HTR-8/SVneo (cell line): ENCODE measurements at regions not wholly inside any gene's neighbourhood (a gene's known extent, or its start where the extent isn't known, plus 50 kb on each side); places are given as distances from the start of the nearest gene placed in this dataset.
A peak's percentile ranks its signal among the peaks of the same experiment; 100 is the strongest.

Experiments
- DNase-seq: peaks from one replicate; pipeline ENCODE4 v3.0.0; 2011; ENCODE audit warnings: low spot score, mixed read lengths; ENCODE audit not compliant: insufficient read length
- FAIRE-seq: peaks from 2 replicates; lab custom pipeline; 2011; peaks lifted over from hg19 to GRCh38; lab: Jason Lieb, UNC

DNA sequence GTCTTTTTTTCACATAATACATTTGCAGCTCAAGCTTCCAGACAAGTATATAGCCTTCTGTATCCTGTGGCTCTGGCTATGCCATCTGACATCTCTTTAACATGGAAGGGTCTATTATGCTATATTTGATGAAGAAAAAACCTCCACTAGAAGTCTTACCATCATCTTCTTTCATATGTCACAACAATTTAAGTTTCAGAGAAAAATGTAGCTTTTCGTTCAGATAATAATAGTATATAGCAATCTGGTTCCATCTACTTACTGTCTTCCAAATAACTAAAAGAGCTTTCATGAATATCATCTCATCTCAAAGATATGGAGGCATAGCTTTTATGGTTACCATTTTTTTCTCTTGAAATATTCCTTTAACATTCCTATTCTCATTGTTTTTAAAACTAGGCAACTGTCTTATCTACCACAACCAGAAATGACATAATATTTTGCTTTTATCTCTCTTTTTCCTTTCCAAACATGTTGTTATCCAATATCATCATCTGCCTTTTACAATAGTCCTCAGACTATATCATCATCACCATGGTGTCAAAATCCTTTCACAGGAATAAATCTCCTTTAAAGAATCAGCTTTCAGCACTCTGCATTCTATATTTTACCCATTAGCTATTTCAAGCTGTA is 1005.1 kb downstream of the PDHA2 start:
- DNase-seq (no peak), FAIRE-seq (no peak)

DNA sequence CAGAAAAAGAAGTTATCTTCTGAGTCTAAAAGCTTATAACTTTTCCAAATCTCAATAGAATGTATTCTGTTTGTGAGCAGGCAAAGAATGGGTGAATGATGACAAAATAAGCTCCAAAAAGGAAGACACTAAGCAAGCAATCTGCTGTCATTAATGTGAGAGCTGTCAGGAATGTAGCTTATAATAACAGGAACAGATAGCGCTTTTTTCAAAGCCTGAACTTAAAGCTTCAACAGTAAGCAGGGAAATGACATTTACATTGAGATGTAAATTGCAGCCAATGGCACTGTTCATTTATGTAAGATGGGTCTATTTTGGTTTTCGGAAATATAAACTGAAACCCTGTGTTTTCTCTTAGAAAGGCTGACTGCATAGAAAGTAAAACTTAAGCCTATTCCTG is 1005.9 kb downstream of the PDHA2 start:
- DNase-seq (no peak), FAIRE-seq (no peak)

DNA sequence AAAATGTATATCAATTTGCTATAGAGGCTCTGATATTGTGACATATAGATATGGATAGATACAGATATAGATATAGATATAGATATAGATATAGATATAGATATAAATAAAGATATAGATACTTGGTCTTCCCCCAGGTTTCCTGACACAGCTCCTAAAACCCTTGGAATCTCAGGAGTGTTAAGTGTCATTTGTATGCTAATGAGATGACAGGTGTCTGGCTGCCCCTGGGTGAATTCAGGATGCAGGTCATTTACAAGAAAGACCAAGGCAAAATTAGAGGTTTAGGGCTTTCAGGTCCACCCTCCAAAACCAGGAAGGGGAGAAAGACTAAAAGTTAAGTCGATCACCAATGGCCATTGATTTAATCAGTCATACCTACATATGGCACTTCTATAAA is 1034.8 kb downstream of the PDHA2 start:
- DNase-seq, result no peak
- no peak for FAIRE-seq

DNA sequence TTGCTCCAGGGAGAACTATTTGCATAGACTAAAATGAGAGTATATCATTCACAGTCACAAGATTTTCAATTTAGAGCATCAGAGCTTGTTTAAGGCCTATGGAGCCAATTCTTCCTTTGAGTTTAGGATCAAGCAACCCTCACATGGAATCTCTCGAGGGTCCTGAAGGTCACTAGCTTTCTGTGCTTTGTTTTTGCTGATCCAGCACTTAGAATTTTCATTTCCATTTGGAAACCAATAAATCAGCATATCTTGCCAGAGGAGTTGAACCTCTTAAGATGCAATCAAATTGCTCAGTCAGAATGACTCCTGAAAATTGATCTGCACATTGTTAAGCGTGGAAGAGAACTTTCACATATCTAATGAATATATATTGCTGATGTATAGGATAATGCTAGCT is 1039.6 kb downstream of the PDHA2 start:
- no peak for FAIRE-seq
- no peak for DNase-seq

GRCh38 chr4:96887857-96888256 is 1048.0 kb downstream of the PDHA2 start:
- FAIRE-seq, result no peak
- no peak for DNase-seq

GRCh38 chr4:96894621-96895020 is 1054.7 kb downstream of the PDHA2 start:
- no peak for DNase-seq
- no peak for FAIRE-seq

DNA sequence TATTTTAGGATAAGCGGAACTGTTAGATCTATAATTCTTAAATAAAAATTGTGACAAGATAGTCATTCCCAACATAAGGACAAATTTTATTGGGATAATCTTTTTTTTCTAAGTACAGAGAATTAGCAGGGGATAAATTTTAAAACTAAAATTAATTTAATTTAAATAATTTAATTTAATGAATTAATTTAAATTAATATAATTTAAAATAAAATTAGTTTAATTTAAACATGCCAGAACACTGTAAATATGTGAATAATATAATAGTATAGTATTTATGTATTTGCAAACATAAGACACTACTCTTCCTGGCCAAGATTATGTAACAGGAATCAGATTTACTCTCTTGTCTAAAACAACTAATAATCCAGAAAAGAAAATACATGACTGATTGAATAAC is 1055.9 kb downstream of the PDHA2 start:
- DNase-seq (no peak), FAIRE-seq (no peak)

DNA sequence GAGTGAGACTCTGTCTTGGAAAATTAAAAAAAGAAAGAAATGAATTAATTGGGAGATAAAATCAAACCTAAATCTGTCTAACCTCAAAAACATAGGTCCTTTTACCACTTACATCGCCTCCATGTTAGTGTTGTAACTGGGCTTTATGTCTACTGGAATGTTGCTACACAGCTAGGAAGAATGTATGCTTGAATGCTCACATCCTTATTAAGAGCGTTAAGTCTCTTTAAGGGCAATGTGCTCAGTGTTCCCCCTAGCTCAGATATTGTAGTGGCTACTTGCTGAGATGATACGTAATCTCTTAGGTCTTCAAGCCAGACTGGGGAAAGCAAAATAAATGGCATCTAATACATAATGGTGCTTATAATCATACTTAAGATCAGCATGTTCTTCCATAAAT is 1072.8 kb downstream of the PDHA2 start:
- no peak for DNase-seq
- FAIRE-seq, result no peak

DNA sequence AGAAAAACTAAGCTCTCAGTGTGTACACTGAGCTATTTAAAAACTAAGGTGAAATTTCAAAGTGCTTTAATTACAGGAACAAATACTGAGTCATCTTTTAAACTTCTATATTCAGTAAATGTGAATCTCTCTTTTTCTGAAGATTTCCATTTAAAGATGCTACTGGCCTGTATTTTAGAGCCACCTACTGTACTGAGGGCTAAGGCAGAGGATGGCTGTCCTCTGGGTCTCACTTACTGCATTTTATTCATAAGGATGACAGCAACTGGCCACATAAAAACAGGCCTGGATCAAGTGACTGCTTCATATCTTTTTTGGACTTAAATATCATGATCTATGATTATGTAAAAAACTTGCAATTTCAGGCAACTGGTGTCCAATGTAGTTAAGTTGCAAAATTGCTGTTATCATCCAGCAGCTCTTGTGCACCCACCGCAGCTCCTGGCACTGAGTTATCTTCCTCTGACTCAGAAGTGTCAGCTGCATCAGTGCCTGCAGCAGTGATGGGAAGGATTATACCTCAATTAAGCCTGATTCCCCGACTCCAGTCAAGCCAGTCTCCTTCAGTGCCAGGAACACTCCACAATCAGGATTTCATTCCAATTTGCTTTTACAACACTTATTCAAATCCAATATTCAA is 1073.7 kb downstream of the PDHA2 start:
- DNase-seq (peak; percentile 2), FAIRE-seq (no peak)

DNA sequence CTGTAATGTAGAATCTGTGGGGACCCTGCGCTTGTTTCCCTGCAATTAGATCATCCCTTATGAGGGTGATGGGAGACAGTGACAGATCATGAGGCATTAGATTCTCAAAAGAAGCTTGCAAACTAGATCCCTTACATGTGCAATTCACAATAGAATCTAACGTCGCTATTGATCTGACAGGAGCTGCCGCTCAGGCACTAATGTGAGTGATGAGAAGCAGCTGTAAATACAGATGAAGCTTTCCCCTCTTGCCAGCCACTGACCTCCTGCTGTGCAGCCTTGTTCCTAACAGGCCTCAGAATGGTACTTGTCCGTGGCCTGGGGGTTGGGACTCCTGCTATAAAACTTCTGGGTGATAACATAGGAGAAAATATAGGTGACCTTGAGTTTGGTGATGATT is 1076.8 kb downstream of the PDHA2 start:
- FAIRE-seq (no peak), DNase-seq (no peak)

- no peak for DNase-seq
- no peak for FAIRE-seq
These were observed 1097.0 kb downstream of the PDHA2 start for GRCh38 chr4:96936886-96937285.

GRCh38 chr4:96946552-96946951 is 1106.7 kb downstream of the PDHA2 start:
- DNase-seq (no peak), FAIRE-seq (no peak)

GRCh38 chr4:96952610-96953009 is 1112.7 kb downstream of the PDHA2 start:
- no peak for DNase-seq
- FAIRE-seq, result no peak

GRCh38 chr4:96955226-96955625 is 1115.3 kb downstream of the PDHA2 start:
- FAIRE-seq (no peak), DNase-seq (no peak)

DNA sequence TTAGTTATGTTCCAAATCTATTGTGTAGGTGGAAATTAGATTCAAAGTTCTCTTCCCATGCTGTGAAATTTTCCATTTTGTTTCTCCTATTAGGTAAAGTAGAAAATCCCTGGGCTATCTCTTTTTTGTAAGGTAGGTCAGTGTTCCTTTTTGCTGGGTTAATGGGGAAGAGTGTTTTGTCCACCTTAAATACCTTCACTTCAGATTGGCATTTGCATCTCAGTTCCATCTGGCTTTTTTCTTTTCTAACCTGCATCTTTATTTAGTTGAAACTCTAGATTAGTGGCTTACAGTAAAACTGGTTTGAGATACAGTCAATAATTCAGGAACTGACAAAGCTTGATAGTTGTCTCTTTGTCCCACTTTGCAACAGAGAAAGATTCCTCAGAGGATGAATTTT is 1115.8 kb downstream of the PDHA2 start:
- DNase-seq (no peak), FAIRE-seq (no peak)

DNA sequence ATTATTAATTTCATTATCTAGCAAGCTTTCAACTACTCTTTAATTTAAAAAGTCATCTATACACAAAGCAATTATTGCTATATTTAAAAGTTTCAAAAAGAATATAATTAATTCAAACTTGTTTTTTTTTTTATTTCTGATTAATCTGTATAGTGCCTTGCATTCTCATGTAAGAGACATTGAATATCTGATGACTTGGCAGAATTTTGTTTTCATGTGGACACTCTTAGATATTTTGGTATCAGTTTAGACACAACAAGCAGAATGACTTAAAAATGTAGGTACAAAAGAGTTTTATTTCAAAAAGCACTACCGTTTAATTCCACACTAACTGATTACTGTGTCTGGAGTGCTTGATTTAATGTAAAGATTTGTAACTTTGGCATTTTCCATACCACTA is 1129.6 kb downstream of the PDHA2 start:
- DNase-seq (no peak), FAIRE-seq (no peak)

DNA sequence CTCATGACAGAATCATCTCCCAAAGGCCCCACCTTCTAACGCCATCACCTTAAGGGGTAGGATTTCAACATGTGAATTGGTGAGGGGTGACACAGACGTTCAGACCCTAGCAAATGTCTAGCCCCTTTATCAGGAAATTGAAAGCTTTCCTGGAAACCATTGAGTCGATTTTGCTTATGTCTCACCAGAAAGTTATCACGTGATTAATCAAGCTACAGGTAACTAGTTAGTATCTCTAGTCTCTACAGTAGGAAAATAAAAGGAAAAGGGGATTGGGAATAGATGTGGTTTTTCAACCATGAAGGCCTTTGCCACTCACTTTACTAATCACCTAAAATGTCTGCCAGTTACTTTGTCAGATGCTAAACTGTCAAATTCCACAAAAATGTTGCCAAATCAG is 1133.0 kb downstream of the PDHA2 start:
- no peak for DNase-seq
- FAIRE-seq, result no peak

DNA sequence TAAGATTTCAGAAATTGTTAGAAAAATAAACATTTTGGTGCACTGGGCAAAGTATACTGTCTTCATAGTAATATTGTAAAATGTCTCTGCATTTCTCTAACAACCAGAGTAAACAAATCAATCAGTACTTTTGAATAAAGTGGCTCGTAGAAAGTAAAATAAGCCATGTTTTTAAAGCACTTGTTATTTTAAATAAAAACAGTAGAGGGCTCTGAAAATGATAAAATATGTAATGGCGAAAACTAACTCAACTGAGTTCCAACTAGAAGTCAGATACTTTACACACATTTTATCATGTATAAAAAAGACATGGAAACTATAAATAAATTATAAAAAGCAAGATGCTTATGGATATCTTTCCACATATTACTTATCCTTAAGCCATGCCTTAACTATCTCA is 1134.4 kb downstream of the PDHA2 start:
- DNase-seq, result no peak
- FAIRE-seq, result no peak

DNA sequence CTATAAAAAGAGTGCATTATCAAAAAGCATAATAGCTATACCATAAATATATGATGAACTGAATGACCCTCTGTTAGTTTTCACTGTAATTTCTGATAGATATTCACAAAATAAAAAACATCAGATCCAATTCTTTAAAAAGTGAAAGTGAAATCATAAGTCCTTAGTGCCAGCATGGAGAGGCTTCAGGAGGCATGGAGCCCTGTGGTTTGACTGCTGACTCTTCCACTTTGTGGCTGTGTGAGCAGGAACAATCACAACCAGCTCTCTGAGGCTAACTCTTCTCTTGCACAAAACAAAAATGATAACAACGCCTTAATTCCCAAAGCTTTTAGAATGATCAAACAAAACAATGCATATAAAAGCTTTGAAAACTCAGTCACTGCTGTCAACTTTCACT is 1143.9 kb downstream of the PDHA2 start:
- no peak for FAIRE-seq
- no peak for DNase-seq

DNA sequence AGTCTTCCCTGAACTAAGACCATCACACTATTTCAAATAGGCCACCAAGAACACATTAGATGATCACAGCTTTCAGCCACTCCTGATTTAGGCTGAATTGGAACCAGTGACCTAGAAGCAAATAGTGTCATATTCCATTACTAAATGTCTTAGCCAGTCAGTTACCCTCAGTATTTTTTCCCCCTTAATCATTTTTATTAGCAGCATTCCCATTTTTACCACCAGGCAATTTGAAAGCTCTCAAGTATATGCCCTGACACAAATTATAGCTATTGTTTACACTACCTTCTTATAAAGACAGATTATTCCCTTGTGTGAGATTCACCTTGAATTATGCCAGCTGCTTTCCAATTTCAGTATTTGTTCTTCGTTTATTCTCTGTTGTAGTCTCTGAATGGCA is 1146.9 kb downstream of the PDHA2 start:
- FAIRE-seq (no peak), DNase-seq (no peak)

- FAIRE-seq (no peak), DNase-seq (no peak)
These were observed 1151.2 kb downstream of the PDHA2 start for GRCh38 chr4:96991083-96991482.

GRCh38 chr4:96992443-96992842 is 1150.8 kb downstream of the STPG2 start:
- FAIRE-seq, result no peak
- DNase-seq, result no peak
